ENCODE measurements at regions not wholly inside any gene's neighbourhood (a gene's known extent, or its start where the extent isn't known, plus 50 kb on each side); places are given as distances from the start of the nearest gene placed in this dataset.

- no peak overlapping the region for H3K9ac ChIP-seq (ENCODE audit: control insufficient read depth, extremely low read depth, insufficient read depth, low read length)
- no peaks in the 10 kb centered on the region for H4K20me1 ChIP-seq (ENCODE audit: control insufficient read depth, extremely low read depth, insufficient read depth, low read length)
- DNase-seq (ENCODE audit: low read depth, low spot score) (no peak), FAIRE-seq (peak; percentile 32)
- H3K4me1 ChIP-seq (ENCODE audit: control insufficient read depth, extremely low read depth, insufficient read depth, low read length): peaks cover 21% of the 10 kb centered on the region
- dilution Hi-C loops (cut with MboI; ENCODE audit: extremely low pct_ligation_motif_present, low sequenced_read_pairs): no loop called here
- peaks cover 7% of the 10 kb centered on the region for H3K9me3 ChIP-seq (ENCODE audit: control insufficient read depth, low read depth, low read length)
- no peaks in the 10 kb centered on the region for H3K36me3 ChIP-seq (ENCODE audit: control insufficient read depth in 2 of 2, extremely low read depth in 1 of 2, insufficient read depth in 2 of 2, low read length in 2 of 2)
- no peak overlapping the region for H3K4me3 ChIP-seq (ENCODE audit: control insufficient read depth in 2 of 3, extremely low read depth in 1 of 3, insufficient read depth in 2 of 3, low read depth in 1 of 3, low read length in 3 of 3)
- no peaks in the 10 kb centered on the region for H3K79me2 ChIP-seq (ENCODE audit: control insufficient read depth, insufficient read depth, low read length)
- H3K27me3 ChIP-seq (ENCODE audit: control insufficient read depth, extremely low read depth, insufficient read depth, low read length): peaks cover 5% of the 10 kb centered on the region
- H2AFZ ChIP-seq (ENCODE audit: control insufficient read depth, low read length): no peak overlapping the region
- TF ChIP-seq CTCF (optimal IDR thresholded peaks at IDR 0.05 in 1 of 3, IDR thresholded peaks at IDR 0.05 in 1 of 3, conservative IDR thresholded peaks at IDR 0.05 in 1 of 3; ENCODE audit: extremely low read depth in 1 of 3, insufficient read depth in 2 of 3, low read length in 3 of 3) (no peak), EZH2 (IDR thresholded peaks at IDR 0.05; ENCODE audit: low read length) (no peak)
- H3K4me2 ChIP-seq (ENCODE audit: control insufficient read depth, extremely low read depth, insufficient read depth, low read depth, low read length): no peak overlapping the region
- H3K27ac ChIP-seq (ENCODE audit: control insufficient read depth, insufficient read depth, low read length): no peak overlapping the region
- H3K9me1 ChIP-seq (ENCODE audit: control insufficient read depth, extremely low read depth, insufficient read depth, low read length): no peaks in the 10 kb centered on the region
Measured at GRCh38 chr22:27335102-27335660, 466.4 kb downstream of the MN1 start.

DNA sequence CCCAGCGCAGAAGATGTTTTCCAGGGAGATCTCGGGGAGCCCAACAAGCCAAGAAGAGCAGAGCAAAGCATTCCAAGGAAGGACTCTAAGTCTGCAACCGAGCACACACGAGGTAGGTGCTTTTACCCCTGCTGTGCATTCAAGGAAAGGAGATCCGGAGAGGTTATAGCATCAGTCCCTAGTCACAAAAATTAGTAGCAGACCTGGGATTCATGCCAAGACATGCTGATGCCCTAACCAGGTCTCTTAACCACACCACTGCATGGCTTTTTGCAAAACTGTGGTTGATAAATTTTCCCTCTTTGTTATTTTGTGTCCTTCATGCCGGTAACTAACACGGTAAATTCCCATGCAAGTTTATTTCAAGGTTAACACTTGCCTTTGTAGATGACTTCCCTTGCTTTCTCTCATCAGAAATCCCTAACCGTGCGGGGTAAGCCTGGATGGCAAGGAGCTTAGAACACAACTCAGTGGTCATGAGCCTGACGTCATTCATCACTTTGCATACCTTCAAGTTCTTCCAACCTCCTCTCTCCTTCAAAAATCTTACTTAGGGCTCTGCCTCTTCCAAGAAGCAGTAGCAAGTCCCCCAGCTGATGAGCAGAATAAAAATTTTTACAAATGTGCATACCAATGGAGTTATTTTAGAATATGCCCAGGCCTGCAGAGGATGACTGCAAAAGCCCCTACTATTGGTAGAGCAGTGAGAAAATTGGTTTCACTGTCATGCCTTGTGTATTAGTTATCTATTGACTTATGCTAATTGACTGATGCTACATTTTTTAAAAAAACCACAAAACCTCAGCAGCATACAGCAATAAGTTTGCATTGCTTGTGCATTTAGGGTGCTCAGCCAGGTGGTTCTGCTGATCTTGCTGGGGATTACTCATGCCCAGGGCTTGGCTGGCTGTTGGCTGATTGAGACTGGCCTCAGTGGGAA is 465.1 kb downstream of the MN1 start:
- TF ChIP-seq CTCF (optimal IDR thresholded peaks at IDR 0.05 in 1 of 3, IDR thresholded peaks at IDR 0.05 in 1 of 3, conservative IDR thresholded peaks at IDR 0.05 in 1 of 3; ENCODE audit: extremely low read depth in 1 of 3, insufficient read depth in 2 of 3, low read length in 3 of 3): no peak
- no peak for TF ChIP-seq EZH2 (IDR thresholded peaks at IDR 0.05; ENCODE audit: low read length)
- peak overlapping the region in 1 of 3 experiments; percentile 15 for H3K4me3 ChIP-seq (ENCODE audit: control insufficient read depth in 2 of 3, extremely low read depth in 1 of 3, insufficient read depth in 2 of 3, low read depth in 1 of 3, low read length in 3 of 3)
- H3K79me2 ChIP-seq (ENCODE audit: control insufficient read depth, insufficient read depth, low read length): no peaks in the 10 kb centered on the region
- H3K27me3 ChIP-seq (ENCODE audit: control insufficient read depth, extremely low read depth, insufficient read depth, low read length): no peaks in the 10 kb centered on the region
- H3K9ac ChIP-seq (ENCODE audit: control insufficient read depth, extremely low read depth, insufficient read depth, low read length): no peak overlapping the region
- FAIRE-seq (peak; percentile 98), DNase-seq (ENCODE audit: low read depth, low spot score) (peak; percentile 72)
- H4K20me1 ChIP-seq (ENCODE audit: control insufficient read depth, extremely low read depth, insufficient read depth, low read length): no peaks in the 10 kb centered on the region
- H3K9me3 ChIP-seq (ENCODE audit: control insufficient read depth, low read depth, low read length): peaks cover 7% of the 10 kb centered on the region
- H3K27ac ChIP-seq (ENCODE audit: control insufficient read depth, insufficient read depth, low read length): peak overlapping the region; percentile 38
- dilution Hi-C loops (cut with MboI; ENCODE audit: extremely low pct_ligation_motif_present, low sequenced_read_pairs): no loop called here
- H3K4me1 ChIP-seq (ENCODE audit: control insufficient read depth, extremely low read depth, insufficient read depth, low read length): peaks cover 21% of the 10 kb centered on the region
- no peaks in the 10 kb centered on the region for H3K36me3 ChIP-seq (ENCODE audit: control insufficient read depth in 2 of 2, extremely low read depth in 1 of 2, insufficient read depth in 2 of 2, low read length in 2 of 2)
- peak overlapping the region; percentile 39 for H3K4me2 ChIP-seq (ENCODE audit: control insufficient read depth, extremely low read depth, insufficient read depth, low read depth, low read length)
- no peak overlapping the region for H2AFZ ChIP-seq (ENCODE audit: control insufficient read depth, low read length)
- no peaks in the 10 kb centered on the region for H3K9me1 ChIP-seq (ENCODE audit: control insufficient read depth, extremely low read depth, insufficient read depth, low read length)

Data from keratinocyte (primary cell).